Kasumi-1 (cell line): ENCODE measurements at regions not wholly inside any gene's neighbourhood (a gene's known extent, or its start where the extent isn't known, plus 50 kb on each side); places are given as distances from the start of the nearest gene placed in this dataset.

Source experiments
- DNase-seq, 2 experiments: peaks; one replicate each; lab custom pipeline; 2025; lab: John Stamatoyannopoulos, UW

DNA sequence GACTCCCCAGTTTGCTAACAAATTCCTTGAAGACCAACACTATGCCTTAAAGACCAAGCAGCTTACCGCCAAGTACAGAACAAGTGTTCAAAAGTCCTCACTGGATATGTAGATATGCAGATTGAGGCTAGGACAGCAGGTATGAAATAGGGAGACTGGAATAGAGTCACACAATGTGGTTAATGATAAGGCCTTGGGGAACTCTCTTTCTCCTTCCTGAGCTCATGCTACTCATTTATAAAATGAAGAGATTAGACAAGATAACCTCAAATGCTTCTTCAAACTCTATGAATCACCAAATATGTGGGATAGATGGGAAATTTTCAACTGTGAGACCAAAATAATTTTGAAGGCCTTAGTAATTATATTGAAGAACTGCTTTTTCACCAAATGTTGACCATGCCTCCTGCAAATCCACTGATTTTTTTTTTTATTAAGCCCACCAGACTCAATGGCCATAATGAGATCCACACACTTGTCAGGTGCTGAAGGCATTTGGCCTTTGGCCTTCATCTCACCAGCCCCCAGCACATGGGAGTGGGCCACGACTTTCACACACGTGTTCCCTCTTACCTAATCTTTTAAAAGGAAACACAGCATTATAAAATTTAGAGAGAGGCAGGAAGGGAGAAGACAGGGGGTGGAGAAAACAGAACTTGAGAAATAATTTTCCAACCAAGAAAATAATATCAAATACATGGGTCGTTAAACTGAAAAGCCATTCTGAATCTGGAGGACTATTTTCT, 181.5 kb downstream of the EN1 start:
- no peak for DNase-seq

DNA sequence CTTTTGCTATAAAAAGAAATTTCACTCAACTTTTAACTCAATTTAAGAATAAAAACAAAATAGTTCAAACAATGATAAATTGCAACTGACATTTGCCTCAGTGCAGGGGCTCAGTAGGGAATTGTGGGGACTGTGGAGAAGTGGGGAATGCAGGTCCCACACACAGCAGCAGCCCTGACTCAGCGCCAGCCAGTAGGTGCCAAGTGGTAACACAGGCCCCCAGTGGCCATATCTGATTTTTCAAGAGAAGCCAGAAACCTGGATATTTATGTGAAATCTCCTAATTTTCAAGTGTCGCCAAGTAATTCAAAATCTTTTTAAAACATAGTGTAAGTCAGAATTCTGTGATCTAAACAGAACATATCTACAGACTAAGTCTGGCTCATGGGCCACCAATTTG, 186.3 kb downstream of the EN1 start:
- DNase-seq: no peak

DNA sequence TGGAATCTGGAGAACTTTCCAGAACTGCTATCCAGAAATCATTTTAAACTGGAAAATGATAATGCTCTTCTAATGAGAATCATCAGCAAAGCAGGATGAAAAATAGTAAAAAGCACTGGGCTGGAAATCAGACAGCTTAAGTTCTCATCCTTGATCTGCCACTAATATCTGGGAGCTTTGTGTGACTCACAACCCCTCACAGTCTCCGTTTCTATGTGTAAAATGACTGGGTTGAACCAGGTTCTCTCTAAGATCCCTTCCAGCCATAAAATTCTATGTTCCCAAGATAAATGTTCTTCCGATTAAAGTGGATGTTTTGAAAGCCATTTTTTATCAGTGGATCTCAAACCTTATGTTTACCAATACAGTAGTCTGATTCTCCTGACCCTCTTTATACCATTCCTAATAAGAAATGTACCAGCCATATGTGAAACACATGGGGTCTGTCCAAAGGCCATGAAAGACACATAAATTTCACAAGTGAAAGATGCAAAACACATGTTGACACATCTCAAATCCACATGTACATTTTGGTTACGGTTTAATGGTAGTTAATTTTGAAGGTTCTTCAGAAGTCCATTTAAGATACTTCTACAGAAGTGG, 188.8 kb downstream of the EN1 start:
- no peak for DNase-seq

DNA sequence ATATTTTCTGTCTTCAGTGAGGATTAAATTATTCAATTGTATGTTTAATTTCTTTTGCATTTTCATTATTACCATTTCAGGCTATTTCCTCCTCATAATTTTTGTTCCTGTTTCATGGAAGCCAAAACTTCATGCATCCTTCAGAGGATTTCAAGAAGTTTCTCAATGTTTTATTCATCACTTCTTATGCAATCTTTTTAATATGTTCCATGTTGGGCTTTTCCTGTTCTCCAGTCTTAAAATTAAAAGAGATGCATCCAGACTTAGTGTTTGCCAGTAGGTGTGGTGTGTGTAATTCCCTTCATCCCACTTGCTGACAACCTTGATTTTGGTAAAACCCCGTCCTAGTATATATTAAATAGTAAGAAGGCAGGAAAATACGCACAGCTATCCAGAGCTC, 190.0 kb downstream of the EN1 start:
- no peak for DNase-seq

- DNase-seq: no peak
These were observed 192.5 kb downstream of the EN1 start for GRCh38 chr2:118654945-118655344.

- DNase-seq: no peak
These were observed 197.1 kb downstream of the EN1 start for GRCh38 chr2:118650327-118650726.

GRCh38 chr2:118645876-118646275, 201.6 kb downstream of the EN1 start:
- no peak for DNase-seq

DNA sequence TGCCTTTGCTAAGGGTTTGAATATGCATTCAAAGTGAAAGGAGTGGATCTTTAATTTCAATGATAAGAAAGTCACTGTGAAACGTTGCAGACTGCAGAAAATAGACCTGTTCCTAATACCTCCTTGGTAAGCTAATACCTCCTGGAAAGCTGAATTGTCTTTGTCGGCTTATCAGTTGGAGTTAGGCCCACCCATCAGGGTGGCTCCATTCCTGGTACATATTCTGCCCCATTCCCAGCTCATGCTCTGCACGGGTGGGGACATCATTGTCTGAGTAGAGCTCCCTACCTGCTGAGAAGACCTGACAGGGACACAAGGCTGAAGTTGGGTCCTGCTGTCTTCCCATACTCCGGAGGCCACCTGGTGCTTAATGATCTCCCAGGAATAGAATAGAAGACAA, 203.3 kb downstream of the EN1 start:
- no peak for DNase-seq

DNA sequence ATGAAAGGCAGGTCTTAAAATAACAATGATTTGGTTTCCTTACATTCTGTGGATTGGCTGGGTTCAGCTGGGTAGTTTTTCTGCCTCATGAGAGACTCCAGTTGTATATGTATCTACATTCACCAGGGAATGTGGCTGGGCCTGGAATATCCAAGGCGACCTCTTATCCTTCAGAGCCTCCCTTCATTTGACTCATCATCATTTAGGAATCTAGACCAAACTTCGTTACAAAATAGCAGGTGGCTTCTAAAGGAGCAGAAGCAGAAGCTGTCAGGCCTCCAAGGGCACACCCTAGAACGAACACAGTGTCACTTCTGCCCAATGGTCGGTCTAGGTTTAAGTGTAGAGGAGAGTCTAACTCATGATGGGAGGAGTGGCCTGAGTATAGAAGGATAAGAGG, 204.2 kb downstream of the EN1 start:
- DNase-seq: no peak

DNA sequence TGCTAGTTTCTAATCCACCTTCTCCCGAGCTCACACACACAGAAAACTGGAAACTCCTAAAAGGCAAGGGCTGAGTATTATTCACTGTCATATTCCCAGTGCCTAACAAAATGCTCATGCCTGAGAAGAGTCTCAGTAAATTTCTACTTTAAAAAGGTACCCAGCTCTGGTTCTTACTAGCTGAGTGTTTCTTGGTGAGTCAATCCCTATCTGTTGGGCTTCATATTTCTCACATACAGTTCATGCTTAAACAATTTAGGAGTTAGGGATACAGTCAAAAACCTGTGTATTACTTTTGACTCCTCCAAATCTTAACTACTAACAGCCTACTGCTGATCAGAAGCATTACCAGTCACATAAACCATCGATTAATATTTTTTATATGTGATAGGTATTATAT, 204.9 kb downstream of the EN1 start:
- DNase-seq: no peak

DNA sequence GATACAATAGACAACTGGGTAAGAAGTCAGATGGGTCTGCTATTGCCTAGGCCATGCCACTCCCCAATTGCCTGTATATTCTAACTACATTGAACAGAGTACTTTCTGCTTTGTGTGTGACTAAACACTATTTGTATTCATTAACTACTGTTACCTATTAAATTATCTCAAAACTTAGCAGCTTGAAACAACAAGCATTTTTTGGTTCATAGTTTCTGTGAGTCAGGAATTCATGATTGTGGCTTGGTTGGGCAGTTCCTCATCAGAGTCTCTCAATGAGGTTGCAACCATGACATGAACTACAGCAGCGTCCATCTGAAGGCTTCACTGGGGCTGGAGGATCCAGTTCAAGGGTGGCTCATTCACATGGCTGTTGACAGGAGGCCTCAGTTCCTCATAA, 205.7 kb downstream of the EN1 start:
- no peak for DNase-seq

DNA sequence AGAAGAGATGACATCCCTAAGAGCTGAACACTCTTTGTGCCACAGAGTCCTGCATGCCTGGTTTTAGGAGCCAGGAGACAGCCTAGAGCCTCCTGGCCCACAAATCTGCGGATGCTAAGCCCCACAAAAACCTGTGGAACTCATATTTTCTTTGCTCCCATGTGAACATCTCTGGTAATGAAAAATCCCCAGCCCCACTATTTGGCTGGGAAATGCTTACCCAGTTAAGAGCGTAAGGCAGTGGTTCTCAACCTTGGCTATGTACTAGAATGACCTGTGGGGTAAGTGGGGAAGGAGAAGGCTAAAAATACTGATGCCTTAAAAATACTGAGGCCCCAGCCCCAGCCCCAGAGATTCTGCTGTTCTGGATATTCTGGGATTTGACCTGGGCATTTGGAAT, 208.1 kb downstream of the EN1 start:
- DNase-seq: no peak

DNA sequence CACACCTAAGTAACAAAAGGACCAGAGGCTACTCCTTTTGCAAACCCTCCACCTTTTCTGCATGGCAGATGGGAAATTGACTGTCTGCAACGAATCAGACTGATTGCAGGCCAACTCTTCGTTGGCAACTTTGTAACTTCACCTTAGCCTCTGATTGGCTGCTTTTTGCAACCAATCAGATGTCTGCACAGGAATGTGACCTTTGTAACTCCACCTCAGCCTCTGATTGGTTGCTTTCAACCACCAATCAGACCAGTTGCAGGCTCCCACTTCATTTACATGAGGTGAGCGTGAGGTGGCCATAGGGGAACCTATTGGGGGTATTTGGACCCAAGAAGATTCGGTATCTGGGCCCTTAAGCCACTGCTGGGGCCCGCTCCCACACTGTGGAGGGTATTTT, 209.0 kb downstream of the EN1 start:
- no peak for DNase-seq

- no peak for DNase-seq
These were observed 211.6 kb downstream of the EN1 start for GRCh38 chr2:118635891-118636290.

DNA sequence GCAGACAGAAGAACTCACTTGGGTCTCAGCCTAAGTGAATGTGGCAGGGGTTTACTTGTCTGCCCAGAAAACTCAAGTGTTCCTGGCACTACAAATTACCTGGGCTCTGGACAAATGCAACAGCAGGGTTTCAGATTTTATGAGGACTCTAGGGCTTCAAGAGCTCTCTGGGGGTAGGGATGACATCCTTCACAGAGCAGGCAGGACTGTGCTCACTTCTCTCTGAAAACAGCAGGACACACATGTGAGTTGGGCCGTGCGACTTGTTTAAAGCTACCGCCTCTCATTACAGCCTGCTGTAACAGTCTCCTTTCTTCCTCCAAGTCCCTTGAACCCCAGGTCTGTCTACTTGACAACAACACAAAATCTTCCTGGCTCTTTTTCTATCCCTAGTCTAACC, 212.6 kb downstream of the EN1 start:
- DNase-seq: no peak

- DNase-seq: no peak
These were observed 214.0 kb downstream of the EN1 start for GRCh38 chr2:118633371-118634018.

GRCh38 chr2:118632921-118633320, 214.5 kb downstream of the EN1 start:
- DNase-seq: peak; percentile 26 to 42

- no peak for DNase-seq
These were observed 220.3 kb downstream of the EN1 start for GRCh38 chr2:118627156-118627555.

DNA sequence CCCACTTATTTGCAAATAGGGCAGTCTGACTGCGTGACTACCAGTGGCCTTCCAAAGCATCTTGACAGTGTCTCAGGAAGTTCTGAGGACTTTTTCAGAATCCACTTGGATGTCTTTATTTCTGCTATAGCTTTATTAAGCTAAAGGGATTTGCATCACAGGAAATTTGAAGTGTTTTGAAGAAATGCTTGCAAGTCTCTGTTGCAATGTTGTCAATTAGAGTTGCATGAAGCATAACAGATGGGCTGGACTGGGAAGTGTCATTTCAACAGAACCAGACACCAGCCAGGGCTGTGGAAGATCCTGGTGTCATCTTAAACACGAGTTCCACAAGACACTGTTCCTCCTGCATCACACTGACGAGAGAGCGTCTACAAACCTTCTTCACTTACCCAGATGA, 224.5 kb downstream of the EN1 start:
- DNase-seq: no peak

DNA sequence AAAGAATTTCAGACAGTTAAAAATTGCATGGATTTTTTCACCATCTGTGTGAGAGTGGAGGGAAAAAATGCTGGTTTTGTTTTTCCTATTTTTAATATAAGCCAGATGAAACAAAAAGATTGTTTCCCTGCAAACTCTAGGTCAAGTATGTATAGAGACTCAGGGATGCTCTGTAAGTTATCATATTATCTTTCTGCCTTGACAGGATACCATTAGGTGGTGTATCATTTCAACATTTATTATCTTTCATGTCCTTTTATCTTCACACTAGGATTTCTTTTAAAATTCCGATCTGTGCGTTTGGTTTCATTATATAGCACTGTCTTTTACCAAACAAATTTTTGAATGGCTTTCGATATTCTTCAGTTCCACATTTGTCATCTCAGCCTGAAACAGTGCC, 225.3 kb downstream of the EN1 start:
- DNase-seq: no peak

DNA sequence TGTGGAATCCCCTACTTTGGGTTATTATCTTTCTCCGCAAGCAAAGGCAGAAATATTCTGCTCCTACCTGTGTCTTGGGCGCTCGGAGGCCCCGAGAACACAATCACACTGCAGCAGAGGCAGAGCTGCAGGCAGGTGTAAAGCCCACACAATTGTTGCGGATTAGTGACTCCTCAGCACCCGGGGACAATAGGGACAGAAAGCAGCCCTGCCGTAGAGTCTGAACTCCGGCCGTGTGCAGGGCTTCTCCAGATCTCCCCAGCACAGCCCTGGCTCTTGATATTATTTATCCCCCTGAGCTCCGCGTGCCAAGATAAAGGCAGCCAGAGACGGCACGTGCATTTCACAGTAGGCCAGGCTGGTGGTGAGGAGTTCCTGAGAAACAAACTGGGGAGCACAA, 229.2 kb downstream of the EN1 start:
- DNase-seq: no peak

DNA sequence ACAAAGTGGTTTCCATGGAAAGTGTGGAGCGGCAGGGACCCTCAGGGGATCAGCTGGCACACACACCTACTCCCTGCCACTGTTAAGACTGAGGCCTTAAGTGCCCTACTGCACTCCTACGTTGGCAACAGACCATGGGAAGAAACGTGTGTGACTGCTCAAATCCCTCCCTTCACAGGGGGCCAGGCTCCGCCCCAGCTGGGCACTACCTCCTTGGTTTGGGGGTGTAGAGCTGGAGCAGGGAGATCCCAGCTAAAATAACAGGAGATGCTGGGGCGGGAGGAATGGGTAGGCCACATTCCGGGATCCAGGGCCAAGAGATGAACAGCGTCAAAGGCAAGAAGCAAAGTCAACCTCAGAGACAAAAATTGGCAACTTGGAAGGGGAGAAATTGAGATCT, 231.0 kb downstream of the EN1 start:
- no peak for DNase-seq

DNA sequence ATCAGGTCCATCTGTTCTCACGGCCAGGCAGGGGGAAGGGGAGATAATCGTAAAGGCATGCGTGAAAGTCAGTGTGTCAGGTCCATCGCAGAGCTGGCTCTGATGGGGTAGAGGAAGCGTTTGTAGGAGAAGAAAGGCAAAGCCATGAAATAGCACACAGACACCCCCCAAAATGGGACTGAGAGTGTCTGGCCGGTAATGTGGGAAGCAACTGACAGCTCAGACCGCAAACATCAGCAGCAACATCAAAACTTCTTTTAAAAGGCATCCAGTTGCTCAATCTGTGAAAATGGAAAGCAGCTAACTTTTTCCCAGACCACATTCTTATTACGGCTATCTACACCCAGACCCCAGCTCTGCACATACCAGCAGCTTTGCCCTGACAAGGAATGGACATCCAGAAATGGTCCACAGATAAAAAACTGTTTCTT, 232.6 kb downstream of the EN1 start:
- no peak for DNase-seq

DNA sequence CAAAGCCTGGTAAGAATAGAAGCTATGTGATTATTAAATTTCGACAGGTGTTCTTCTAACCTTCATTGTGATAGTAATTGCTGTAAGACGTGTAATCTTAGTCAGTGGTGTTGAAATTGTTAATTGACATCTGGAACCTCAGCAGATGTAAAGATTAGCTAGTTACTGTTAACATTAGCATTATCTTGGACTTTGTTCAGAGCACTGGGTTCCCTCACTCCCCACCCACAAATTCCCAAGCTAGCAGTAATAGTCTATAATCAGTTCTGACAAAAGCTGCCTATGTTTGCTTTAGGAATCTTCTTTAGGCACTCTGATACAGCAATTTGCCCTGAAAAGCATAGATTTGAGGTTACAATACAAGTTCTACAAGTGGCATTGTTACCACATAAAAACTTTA, 233.7 kb downstream of the EN1 start:
- no peak for DNase-seq
